HL-60 (cell line): ENCODE measurements at regions not wholly inside any gene's neighbourhood (a gene's known extent, or its start where the extent isn't known, plus 50 kb on each side); places are given as distances from the start of the nearest gene placed in this dataset.

Experiments used
- CTCF ChIP-seq: IDR thresholded peaks from one replicate; pipeline ENCODE4 v1.5.1; 2011; ENCODE audit warnings: low read length, control low read depth, inconsistent platforms; ENCODE audit not compliant: insufficient read depth
- GABPA ChIP-seq: IDR thresholded peaks from 2 replicates; pipeline ENCODE4 v1.6.1; 2012; ENCODE audit warnings: low read depth
- POLR2AphosphoS5 ChIP-seq: IDR thresholded peaks from 2 replicates; pipeline ENCODE4 v1.6.1; 2012; ENCODE audit warnings: low read depth
- REST ChIP-seq: IDR thresholded peaks from 2 replicates; pipeline ENCODE4 v1.6.1; 2012; ENCODE audit warnings: low read depth; ENCODE audit not compliant: insufficient replicate concordance

- no peak for TF ChIP-seq CTCF
- no peak for TF ChIP-seq POLR2AphosphoS5
- TF ChIP-seq REST, result no peak
- no peak for TF ChIP-seq GABPA
These were observed 89.1 kb downstream of the RAD51AP2 start for GRCh38 chr2:17429130-17429529.
